Neural progenitor cell (in vitro differentiated cells): ENCODE measurements at regions not wholly inside any gene's neighbourhood (a gene's known extent, or its start where the extent isn't known, plus 50 kb on each side); places are given as distances from the start of the nearest gene placed in this dataset.

Source experiments
- EZH2 ChIP-seq: fragments of 200-600 bp; sonication (generic); IDR thresholded peaks from 2 replicates; pipeline ENCODE4 v1.6.1; 2017; ENCODE audit warnings: antibody characterized with exemption, mild to moderate bottlenecking, moderate library complexity
- TF ChIP-seq, protein P1 (sequence below): fragments of 200-600 bp; sonication (generic); IDR thresholded peaks from 2 replicates; pipeline ENCODE4 v1.5.1; 2017; ENCODE audit warnings: antibody characterized with exemption, mild to moderate bottlenecking

DNA sequence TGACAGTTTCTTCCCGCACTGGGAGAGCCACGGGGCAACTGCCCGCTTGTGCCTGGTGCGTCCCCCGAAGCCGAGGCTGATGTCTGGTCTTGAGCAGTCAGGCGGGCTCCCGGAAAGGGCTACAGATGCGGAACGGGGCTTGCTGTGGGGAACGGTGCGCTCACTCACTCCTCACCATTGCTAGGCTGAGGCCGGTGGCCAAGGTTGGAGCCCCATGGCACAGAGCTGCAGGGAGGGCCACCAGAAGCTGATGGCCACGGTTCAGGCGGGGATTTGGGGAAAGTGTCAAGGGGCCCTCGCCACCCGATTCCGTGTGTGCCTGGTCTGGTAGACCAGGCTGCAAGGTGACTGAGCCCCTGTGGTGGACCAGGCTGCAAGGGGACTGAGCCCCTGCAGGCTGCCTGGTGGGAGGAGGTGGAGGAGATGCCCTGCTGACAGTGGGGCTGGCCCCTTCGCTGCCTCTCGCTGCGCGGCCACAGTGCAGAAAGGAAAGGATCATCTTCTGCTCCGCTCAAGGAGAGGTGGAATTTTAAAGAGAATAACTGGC is 1315.8 kb downstream of the BRD1 start:
- no peak for TF ChIP-seq EZH2
- TF ChIP-seq, protein P1, sequence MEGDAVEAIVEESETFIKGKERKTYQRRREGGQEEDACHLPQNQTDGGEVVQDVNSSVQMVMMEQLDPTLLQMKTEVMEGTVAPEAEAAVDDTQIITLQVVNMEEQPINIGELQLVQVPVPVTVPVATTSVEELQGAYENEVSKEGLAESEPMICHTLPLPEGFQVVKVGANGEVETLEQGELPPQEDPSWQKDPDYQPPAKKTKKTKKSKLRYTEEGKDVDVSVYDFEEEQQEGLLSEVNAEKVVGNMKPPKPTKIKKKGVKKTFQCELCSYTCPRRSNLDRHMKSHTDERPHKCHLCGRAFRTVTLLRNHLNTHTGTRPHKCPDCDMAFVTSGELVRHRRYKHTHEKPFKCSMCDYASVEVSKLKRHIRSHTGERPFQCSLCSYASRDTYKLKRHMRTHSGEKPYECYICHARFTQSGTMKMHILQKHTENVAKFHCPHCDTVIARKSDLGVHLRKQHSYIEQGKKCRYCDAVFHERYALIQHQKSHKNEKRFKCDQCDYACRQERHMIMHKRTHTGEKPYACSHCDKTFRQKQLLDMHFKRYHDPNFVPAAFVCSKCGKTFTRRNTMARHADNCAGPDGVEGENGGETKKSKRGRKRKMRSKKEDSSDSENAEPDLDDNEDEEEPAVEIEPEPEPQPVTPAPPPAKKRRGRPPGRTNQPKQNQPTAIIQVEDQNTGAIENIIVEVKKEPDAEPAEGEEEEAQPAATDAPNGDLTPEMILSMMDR, result no peak
